ENCODE measurements at regions not wholly inside any gene's neighbourhood (a gene's known extent, or its start where the extent isn't known, plus 50 kb on each side); places are given as distances from the start of the nearest gene placed in this dataset.
"Not testable (repeated sequence)": the region's sequence is repeated elsewhere in the genome, so short reads cannot be mapped to it uniquely, and the experiment has no call there.

GRCh38 chr6:12479881-12480280, 189.7 kb downstream of the EDN1 start:
- no peak for FAIRE-seq

GRCh38 chr6:12480379-12480778, 190.2 kb downstream of the EDN1 start:
- no peak for FAIRE-seq

DNA sequence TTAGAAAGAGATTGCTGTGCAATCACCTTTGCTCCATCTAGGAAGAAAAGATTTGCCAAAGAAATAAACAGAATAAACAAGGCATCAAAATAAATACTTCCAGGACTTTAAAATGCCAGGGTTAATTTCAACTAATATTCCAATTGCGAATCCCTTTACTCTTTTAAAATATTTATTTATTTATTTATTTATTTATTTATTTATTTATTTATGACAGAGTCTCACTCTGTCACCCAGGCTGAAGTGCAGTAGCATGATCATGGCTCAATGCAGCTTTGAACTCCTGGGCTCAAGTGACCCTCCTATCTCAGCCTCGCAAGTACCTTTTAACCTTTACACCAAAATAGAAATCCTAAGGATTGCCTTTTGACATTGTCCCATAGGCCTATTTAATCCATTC, 191.1 kb downstream of the EDN1 start:
- FAIRE-seq: no peak

- FAIRE-seq: no peak
Measured at GRCh38 chr6:12481850-12482249, 191.7 kb downstream of the EDN1 start.

GRCh38 chr6:12482386-12483375, 192.5 kb downstream of the EDN1 start:
- FAIRE-seq: no peak

DNA sequence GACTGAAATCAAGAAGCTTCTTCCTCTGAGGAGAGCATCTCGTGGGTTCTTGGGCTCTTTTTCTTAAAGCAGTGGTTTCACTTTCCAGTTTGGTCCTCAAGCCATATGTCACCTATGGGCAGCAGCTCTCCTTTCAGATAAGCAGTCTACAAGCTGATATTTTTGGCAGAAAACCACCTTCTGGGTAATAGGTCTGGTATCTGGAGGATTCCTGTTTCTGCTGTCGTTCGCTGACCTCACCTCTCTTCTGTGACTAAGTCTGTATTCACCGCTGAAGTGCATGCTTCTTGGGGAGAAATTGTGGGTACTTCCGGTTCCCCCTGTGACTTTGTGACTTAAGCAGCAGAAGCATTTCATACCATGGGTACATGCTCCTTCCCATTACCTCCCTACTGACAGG, 193.6 kb downstream of the EDN1 start:
- no peak for FAIRE-seq

DNA sequence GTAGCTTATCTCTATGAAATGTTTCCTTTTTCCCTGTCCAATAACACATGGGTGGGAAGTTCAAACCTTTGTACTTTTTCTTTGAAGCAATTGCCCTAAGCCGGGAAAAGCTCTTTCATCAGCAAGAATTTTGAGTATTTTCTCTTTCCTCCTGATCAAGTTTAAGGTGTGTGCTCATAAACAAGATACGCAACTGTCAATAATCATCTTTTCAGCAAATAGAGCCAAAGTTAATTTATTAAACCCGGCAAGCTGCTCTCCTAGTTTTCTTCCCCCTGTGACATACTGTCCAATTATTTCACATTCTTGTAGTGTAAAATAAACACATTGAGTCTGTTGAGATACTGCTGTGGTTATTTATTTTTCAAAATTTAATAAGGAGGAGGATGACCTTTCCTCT, 194.4 kb downstream of the EDN1 start:
- no peak for FAIRE-seq

- no peak for FAIRE-seq
Measured at GRCh38 chr6:12485226-12485764, 195.1 kb downstream of the EDN1 start.

GRCh38 chr6:12485837-12486236, 195.7 kb downstream of the EDN1 start:
- no peak for FAIRE-seq

GRCh38 chr6:12490351-12490903, 200.3 kb downstream of the EDN1 start:
- FAIRE-seq: no peak

DNA sequence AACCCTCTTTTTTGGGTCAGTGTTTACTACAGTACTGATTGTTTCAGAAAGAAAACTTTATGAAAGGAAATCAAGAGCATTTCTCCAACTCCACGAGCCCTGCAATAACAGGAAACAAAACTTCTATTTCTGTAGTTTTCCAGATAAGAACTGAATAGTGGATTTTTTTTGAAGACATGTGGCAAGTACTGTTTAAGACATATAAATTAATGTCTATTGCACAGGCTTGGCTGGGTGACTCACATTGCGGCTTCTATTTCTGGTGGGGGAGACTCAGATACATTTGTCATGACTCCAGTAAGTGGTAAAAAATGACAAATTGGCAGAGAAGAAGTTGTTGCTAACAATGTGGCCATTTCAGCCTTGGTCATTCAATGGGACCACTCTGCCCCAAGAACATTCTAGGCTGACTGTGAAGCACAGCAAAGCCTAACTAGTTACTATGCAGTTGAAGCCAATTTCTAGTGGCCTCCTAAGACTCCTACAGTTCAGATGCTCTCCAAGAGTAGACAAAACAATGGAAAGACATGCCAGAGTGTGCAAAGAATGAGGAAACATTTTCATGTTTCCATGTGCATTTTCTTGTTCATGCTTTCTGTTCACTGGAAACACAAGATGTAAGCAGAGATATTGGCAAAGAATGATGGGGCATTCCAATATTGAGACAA, 200.9 kb downstream of the EDN1 start:
- FAIRE-seq: no peak

GRCh38 chr6:12492929-12493328, 202.8 kb downstream of the EDN1 start:
- not testable (repeated sequence) for FAIRE-seq

- no peak for FAIRE-seq
Measured at GRCh38 chr6:12493446-12493845, 203.3 kb downstream of the EDN1 start.

- FAIRE-seq: no peak
Measured at GRCh38 chr6:12494161-12494560, 204.0 kb downstream of the EDN1 start.

DNA sequence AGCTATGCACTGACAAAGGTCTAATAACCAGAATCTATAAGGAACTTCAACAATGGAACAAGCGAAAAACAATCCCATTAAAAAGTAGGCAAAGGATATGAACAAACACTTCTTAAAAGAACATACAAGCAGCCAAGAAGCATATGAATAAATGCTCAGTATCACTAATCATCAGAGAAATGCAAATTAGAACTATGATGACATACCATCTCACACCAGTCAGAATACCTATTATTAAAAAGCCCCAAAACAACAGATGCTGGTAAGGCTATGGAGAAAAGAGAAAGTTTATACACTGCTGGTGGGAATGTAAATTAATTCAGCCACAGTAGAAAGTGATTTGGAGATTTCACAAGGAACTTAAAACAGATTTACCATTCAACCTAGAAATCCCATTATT, 211.8 kb downstream of the EDN1 start:
- no peak for FAIRE-seq

DNA sequence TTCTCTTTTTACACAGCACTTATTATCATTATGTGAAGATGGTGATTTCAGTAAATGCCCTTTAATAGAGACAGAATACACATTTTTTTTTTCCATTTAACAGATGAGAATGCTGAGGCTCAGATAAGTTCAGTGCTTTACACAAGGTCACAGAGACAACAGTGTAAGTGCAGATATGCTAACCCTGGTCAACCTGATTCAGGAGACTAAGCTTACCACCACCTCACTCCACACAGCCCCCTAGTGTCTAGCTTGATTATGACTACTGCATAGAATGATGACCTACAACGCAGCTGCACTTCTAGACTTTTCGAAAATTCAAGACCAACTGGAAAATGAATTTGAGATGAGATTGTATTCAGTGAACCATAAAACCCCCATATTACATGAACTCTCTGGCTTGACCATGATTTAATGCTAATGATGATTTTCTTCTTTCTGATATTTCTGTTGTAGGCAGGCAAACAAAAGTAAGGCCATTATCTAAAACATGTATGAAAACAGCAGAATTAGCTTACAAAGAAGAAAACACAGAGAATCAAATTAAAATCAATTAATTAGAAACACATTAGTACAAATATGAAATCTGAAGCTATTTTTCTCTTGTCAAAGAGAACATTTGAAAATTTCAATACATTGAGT, 212.1 kb upstream of the PHACTR1 start:
- FAIRE-seq: no peak

DNA sequence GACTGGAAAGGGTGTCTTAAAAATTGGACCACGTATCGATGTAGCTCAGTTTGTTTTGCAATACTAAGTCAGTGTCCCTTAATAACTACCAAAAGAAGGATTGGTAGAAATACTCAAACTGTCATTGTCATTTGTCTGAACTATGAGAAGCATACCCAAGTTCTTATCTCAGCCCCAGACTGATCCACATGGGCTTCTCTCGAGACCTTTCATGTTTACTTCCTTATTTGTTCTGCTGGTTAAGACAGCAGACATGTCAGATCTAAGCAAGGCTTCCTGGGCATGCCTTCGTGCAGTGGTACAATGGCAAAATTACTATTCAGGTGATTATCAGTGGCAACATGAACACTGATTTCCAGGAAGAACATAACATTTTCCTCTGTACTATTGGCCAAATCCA, 211.1 kb upstream of the PHACTR1 start:
- no peak for FAIRE-seq

GRCh38 chr6:12506159-12506558, 210.4 kb upstream of the PHACTR1 start:
- no peak for FAIRE-seq

GRCh38 chr6:12507636-12508035, 208.9 kb upstream of the PHACTR1 start:
- FAIRE-seq: no peak

DNA sequence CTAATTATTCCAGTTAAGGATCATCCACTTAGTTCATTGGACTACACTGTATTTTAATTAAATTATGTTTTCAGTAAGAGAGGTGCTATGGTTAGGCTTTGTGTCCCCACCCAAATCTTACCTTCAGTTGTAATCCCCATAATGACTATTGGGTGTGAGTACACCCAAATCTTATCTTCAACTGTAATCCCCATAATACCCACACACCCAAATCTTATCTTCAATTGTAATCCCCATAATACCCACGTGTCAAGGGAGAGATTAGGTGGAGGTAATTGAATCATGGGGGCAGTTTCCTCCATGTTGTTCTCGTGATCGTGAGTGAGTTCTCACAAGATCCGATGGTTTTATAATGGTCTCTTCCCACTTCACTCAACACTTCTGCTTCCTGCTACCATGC, 208.0 kb upstream of the PHACTR1 start:
- no peak for FAIRE-seq

- no peak for FAIRE-seq
Measured at GRCh38 chr6:12509060-12509459, 207.5 kb upstream of the PHACTR1 start.

- no peak for FAIRE-seq
Measured at GRCh38 chr6:12516070-12516469, 200.5 kb upstream of the PHACTR1 start.

DNA sequence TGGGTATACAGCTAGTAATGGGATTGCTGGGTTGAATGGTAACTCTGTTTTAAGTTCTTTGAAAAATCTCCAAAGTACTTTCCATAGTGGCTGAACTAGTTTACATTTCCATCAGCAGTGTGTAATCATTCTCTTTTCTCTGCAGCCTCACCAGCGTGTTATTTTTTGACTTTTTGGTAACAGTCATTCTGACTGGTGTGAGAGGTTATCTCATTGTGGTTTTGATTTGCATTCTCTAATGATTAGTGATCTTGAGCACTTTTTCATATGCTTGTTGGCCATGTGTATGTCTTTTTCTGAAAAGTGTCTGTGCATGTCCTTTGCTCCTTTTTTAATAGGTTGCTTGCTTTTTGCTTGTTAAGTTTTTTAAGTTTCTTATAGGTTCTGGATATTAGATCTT, 194.2 kb upstream of the PHACTR1 start:
- FAIRE-seq: no peak

Data from colon (tissue), 2 donors.